HG03064 (cell line): ENCODE measurements at regions not wholly inside any gene's neighbourhood (a gene's known extent, or its start where the extent isn't known, plus 50 kb on each side); places are given as distances from the start of the nearest gene placed in this dataset.
"Not testable (repeated sequence)": the region's sequence is repeated elsewhere in the genome, so short reads cannot be mapped to it uniquely, and the experiment has no call there.

Experiments used
- ATAC-seq: cut with Tn5 transposase; IDR thresholded peaks from one replicate; pipeline ENCODE4 v1.9.1; 2021; ENCODE audit warnings: low read depth; ENCODE audit not compliant: unreplicated experiment

DNA sequence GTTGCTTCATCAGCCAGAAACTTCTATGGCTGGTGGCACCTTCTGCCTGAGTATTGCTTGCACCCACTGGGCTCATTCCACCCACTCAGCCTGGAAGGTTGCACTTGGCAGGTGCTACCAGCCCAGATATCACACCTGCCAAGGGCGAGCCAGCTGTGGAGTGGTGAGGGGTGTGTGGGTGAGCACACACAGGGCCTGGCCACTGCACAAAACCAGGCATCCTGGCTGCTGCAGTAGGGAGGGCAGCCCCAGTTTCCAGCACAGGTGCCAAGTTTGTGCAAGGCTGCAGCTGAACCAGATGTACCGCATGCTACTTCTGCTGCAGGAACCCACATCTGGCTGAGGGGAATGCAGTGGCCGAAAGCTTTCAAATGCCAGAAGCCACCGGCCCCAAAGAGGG, 1147.8 kb downstream of the FSCB start:
- ATAC-seq: no peak

DNA sequence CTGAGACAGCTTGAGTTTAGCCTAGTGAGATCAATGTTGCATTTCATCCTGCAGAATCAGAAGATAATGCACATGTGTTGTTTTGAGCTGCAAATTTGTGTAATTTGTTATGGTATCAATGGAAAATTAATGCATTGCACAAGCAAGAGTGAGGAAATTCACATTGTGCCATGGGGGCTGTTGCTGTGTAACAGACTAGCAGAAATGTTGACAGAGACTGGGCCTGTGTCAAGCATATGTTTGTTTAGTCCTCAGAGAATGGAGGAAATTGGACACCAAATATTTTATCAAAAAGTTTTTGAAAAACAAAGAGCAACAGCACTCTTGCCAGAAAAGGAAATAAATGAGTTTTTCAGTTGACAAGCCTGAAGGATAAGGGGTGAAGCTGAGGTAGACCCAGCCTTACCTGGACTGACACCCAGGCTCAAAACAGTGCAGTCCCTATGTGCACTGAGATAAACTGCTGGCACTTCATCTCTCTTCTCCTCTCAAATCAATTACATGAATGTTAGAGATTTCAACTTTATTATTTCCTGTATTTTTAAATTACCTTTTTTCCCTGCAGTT, 1150.0 kb downstream of the FSCB start:
- no peak for ATAC-seq

DNA sequence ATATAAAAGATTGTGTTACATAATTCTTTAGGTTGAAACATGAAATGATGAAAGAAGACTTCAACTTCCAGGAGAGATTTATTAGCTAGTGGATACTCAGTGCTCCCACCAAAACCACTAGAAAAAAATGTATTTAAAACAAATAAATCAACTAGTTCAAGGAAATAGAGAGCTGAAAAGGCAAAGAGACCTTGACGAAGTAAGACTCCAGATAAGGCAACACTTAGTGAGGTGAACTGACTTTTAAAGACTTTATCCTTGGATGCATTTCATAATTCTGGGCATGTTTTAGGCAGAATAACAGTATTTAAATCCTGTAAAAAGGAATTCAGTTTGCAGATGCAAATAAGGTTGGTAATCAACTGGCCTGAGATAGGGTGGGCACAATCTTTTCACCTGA, 1150.7 kb downstream of the FSCB start:
- no peak for ATAC-seq

DNA sequence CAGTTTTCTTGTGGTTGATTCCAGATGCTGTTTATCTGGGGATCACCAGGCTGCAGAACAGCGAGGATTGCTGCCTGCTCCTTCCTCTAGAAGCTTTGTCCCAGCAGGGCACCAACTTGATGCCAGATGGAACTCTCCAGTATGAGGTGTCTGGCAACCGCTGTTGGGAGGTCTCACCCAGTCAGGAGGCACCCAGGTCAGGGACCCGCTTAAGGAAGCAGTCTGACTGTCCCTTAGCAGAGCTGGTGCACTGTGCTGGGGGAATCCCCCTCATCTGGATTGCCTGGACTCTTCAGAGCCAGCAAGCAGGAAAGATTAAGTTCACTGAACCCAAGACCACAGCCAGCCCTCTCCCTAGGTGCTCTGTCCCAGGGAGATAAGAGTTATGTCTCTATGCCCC, 1165.2 kb downstream of the FSCB start:
- ATAC-seq: no peak

DNA sequence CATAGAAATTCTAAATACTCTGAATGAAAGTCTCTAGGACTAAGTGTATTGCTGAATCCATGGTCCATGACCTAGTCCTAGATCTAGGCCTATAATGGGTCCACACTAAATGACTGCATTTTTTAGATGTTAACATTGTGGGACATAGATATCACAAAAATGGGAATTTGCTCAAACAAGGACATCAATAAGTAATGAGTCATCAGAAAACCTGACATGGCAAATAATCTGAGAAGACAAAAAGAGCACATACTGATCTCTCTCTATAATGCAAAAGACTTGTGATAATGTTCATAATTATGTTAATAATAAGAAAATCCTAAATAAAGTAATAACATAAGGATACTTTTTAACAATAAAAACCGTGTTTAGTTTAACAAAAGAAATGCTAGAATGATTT, 1168.4 kb downstream of the FSCB start:
- ATAC-seq: no peak

DNA sequence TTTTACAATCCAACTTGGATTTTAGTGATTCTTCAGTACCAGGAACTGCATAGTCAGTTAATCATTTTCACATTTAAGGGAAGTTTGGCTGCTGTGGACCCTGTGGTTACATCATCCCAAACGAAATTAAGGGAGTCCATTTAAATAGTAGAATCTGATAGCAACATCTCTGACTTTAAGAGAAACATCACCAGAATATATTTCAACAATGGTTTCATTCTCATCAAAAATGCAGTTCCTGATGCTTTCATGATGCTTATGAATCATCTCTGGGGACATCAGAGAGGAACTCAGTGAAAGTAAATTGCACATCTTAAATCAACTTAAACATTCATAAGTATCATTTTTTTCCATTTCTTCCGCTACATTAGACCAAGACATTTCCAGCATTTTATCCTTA, 1170.7 kb downstream of the FSCB start:
- ATAC-seq: no peak

DNA sequence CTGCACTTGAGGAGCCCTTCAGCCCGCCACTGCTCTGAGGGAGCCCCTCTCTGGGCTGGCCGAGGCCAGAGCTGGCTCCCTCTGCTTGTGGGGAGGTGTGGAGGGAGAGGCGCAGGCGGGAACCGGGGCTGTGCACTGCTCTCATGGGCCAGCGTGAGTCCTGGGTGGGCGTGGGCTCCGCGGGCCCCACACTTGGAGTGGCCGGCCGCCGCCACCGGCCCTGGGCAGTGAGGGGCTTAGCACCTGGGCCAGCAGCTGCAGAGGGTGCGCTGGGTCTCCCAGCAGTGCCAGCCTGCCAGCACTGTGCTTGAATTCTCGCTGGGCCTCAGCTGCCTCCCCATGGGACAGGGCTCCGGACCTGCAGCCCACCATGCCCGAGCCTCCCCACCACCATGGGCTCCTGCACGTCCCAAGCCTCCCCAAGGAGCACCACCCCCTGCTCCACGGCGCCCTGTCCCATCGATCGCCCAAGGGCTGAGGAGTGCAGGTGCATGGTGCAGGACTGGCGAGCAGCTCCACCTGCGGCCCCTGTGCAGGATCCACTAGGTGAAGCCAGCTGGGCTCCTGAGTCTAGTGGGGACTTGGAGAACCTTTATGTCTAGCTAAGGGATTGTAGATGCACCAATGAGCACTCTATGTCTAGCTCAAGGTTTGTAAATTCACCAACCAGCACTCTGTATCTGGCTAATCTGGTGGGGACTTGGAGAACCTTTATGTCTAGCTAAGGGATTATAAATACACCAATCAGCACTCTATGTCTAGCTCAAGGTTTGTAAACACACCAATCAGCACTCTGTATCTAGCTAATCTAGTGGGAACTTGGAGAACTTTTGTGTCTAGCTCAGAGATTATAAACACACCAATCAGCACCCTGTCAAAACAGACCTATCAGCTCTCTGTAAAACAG, 1180.3 kb downstream of the FSCB start:
- ATAC-seq: not testable (repeated sequence)

DNA sequence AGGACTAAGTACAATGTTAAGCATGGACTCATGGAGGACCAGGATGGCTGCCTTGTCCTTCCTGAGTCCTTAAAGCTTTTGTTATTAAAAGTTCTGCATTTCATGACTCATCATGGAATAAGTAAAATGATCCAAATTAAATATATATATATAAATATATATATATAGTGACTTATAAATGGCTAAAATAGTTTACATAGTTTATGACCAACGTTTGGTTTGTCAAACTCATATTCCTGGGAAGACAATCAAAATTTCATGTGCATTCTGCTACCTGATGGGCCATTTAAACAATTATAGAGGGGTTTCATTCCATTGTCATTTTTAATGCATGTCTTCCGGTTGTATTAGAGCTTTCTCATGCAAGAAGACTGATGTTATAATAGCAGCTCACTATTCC, 1190.7 kb downstream of the FSCB start:
- no peak for ATAC-seq

DNA sequence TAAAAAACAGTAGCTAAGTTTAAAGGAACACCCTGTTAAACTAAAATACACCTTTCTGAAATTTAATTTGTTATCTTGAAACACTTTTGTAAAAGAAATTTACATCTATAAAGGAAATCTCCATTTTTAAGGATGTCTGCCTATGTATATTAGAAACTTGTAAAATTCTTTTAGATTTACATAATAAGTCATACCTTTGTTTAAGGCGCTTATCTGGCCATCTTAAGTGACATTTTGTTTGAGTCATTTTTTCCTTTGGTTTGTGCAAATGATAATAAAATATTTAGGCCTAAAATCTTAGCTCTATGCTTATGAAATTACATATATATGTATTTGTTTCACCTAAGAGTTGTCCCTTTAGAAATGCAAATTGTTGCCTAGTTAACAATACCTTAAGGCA, 1193.4 kb downstream of the FSCB start:
- no peak for ATAC-seq

DNA sequence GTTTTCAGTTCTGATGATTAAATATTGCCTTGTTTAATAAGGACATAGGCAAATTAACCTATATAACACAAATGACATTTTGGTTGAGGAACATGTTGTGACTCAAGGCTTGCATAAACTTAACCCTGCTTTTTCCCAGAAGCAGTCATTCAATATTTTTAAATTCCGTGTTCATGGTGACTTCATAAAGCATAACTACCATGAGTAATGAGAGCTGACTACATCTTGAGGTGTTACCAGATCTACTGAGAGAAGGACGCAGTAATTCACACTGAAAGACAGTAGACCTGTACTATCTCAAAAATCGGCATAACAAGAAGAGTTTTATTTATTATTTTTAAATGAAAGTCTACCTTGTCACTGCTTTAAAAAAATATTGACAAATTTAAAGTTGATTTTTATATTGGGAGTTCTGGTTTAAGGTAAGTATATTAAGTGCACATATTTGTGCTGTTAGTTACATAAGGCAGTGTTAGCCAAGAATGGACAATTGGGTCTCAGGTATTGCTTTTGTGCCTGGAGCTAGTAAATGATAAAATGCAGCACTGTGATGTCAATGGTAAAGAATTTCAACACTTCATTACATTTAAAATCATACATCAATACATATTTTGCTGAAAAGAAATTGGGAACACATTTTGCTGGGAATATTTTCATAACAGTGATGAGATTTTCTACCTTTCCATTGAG, 1198.5 kb downstream of the FSCB start:
- no peak for ATAC-seq

DNA sequence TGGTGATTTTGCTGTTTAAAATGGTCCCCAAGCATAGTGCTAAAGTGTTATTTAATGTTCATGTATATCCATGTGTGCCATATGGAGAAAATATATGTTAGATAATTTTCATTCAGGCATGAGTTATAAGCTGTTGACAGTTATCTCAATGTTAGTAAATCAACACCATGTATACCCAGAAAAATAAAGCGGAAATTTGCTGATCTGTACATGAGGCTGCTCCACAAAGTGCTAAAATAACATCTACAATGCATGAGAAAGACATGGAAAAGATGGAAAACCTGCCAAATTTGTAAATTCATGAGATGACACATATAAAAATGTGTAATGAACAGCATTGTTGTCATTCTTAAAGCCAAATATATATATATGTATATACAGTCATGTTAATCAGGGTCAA, 1199.2 kb downstream of the FSCB start:
- ATAC-seq: no peak

DNA sequence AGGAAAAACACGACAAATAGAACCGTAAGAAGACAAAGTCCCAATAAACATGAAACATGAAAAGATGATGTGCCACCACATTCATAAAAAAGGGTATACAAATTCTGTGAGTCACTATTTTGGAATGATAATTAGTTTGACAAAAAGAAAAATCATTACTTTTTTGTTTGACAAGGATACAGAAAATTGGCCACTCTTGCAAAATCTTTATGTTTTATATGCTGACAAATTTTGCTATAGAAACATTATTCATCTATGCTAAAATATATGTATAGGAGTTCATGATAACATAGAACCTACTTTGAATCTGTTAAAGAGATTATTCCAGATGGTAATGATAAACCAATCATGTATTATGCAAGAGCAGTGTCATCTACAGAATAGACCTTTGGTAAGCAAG, 1201.0 kb downstream of the FSCB start:
- no peak for ATAC-seq

DNA sequence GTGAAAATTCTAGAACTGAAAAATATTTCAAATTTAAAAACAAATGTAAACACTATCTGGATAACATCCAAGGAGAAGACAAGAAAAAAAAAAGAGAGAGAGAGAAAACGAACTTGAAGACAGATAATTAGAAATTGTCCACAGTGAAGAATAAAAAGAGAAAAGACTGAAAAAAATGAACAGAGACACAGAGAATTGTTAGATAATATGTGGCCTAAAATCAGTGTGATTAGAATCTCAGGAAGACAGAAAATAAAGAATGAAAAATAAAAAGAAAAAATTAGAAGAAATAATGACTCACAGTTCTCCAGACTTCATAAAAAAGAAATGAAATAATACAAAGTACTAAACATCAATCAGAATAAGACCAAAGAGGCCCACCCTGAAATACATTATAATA, 1209.3 kb downstream of the FSCB start:
- ATAC-seq: no peak

DNA sequence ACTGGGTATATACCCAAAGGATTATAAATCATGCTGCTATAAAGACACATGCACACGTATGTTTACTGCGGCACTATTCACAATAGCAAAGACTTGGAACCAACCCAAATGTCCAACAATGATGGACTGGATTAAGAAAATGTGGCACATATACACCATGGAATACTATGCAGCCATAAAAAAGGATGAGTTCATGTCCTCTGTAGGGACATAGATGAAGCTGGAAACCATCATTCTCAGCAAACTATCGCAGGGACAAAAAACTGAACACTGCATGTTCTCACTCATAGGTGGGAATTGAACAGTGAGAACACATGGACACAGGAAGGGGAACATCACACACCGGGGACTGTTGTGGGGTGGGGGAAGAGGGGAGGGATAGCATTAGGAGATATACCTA, 1211.0 kb downstream of the FSCB start:
- ATAC-seq: not testable (repeated sequence)

DNA sequence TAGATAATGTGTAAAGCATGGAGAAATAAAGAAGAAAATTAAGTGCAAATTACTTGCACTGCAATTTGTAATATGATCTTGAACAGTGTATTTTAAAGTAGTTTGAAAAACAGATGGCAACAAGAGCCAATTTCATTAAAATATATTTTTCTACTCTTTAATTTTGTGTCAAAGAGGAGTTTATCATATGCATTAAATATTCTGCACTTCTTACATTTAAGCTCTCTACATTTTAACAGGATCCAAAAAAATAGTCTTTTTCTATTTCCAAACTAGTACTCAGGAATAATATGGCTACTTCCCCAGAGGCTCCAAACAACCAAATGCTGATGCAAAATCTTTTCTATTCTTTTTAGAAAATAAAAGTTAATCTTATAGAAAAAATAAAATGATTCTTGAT, 1221.5 kb downstream of the FSCB start:
- no peak for ATAC-seq

DNA sequence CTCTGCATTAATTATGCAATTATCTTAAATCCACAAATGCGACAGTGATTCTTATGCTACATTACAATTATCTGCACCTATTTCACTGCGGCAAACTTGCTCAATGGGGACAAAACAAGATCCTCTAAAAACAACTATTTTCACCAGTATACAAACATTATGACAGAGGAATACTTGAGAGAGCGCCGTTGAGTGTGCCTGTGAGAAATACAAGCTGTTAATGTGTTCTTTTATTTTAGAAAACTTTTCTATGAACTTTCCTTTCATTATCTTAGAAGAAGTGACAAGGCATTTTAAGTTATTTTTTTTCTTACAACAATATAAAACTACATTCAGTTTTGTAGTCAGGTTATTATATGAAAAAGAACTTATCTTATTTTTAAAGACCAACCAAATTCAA, 1247.0 kb downstream of the FSCB start:
- no peak for ATAC-seq

DNA sequence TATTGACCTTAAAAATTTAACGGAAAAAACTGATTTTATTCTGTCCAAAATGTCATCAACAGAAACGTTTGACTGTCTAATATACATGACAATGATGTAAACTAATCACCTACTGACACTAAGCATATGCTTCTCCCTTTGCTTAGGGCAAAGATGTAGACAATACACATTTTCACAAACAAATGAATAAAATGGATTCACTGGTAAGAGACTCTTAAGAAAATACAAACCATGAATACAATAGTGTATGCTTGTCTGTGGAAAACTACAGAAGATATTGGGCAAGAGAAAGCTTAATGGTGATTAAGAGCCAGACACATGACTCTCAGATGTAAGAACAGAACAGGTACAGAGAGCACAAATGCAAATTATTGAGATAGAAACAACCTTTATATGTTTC, 1248.7 kb downstream of the FSCB start:
- no peak for ATAC-seq

DNA sequence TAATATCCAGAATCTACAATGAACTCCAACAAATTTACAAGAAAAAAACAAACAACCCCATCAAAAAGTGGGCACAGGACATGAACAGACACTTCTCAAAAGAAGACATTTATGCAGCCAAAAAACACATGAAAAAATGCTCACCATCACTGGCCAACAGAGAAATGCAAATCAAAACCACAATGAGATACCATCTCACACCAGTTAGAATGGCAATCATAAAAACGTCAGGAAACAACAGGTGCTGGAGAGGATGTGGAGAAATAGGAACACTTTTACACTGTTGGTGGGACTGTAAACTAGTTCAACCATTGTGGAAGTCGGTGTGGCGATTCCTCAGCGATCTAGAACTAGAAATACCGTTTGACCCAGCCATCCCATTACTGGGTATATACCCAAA, 1250.1 kb downstream of the FSCB start:
- not testable (repeated sequence) for ATAC-seq

DNA sequence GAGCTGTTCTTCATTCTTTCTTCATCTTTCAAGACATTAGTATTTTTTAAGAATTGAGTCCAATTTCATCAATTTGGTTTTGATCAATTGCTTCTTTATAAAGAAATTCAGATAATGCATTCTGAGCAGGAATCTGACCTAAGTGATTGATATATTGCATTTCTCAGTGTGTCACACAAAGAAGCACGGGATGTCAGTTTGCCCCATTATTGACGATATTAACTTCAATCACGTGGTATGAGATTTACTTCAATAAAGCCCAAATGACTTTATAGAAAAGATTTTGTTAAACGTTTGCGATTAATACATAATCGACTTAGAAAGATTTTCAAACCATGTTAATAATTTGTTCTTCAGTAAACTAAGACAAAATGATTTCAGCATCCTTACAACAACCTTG, 1254.2 kb downstream of the FSCB start:
- ATAC-seq: no peak

DNA sequence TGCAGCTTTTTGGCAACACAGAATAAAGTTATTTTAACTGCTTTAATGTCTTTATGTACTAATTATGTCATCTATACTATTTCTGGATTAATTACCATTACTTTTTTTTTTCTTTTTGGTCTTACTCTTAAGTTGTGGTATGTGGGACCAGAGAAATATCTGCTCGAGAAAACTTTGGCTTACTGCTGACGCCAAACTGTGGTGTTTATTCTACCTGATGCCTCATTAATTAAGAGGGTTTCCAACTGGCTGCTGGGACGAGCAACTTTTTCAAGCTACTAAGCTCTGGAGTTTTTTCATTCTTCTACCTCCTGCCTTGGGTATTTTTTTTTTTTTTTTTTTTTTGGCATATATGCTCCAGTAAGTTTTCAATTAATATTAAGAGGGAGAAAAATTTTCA, 1257.5 kb downstream of the FSCB start:
- ATAC-seq: no peak

DNA sequence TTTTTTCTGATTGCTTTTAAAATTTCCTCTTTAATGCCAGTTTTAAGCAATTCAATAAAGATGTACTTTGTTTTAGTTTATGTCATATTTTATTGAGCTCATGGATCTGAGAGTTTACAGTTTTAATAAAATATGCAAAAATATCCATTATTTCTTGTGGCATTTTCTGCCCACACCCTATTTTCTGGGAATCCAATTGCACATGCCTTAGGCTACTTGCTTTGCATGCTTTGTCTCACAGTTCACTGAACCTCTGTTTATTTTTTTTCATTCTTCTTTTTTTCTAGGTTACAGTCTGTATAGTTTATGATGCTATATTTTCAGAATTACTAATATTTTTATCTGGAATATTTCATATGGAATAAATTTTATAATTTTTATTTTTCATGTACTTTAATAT, 1258.0 kb downstream of the FSCB start:
- ATAC-seq: no peak

DNA sequence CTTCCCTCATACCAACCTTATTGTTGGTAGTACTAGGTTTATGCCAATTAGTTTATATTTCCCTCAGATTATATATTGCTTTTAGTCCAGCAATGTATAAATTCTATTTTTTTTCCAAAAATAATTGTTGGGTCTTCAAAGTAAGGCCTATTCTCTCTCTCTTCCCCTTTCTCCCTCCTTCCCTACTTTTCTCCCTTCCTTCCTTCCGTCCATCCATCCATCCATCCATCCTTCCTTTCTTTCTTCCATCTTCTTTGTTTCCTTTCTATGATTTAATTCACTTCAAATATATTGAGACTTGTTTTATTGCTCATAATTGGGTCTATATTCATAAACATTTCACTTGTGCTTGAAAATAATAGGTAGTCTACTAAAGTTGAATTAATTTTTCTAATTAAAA, 1259.2 kb downstream of the FSCB start:
- no peak for ATAC-seq
